ENCODE measurements at regions not wholly inside any gene's neighbourhood (a gene's known extent, or its start where the extent isn't known, plus 50 kb on each side); places are given as distances from the start of the nearest gene placed in this dataset.

GRCh38 chr1:68571454-68572235, 74.8 kb upstream of the DEPDC1 start:
- TF ChIP-seq EP300 (IDR thresholded peaks at IDR 0.05) (no peak), CTCF (IDR thresholded peaks at IDR 0.05) (no peak)
- Histone ChIP-seq H3K4me3 (no peak overlapping the region), H3K27ac (no peak overlapping the region), H3K27me3 (no peaks in the 10 kb centered on the region), H3K36me3 (no peaks in the 10 kb centered on the region), H3K9me3 (no peaks in the 10 kb centered on the region), H3K4me1 (ENCODE audit: insufficient read depth) (no peaks in the 10 kb centered on the region)
- intact Hi-C loops (cut with DNase I): no loop called here
- no peak for DNase-seq
- WGBS, 3 donors: 67 to 77% (median 75%) methylated on average over 1 of the region's 1 CpG

- intact Hi-C loops (cut with DNase I): no loop called here
- 47 to 70% (median 63%) methylated on average over 2 of the region's 2 CpGs for WGBS, 3 donors
- Histone ChIP-seq H3K9me3 (no peaks in the 10 kb centered on the region), H3K27me3 (no peaks in the 10 kb centered on the region), H3K27ac (no peak overlapping the region), H3K4me1 (ENCODE audit: insufficient read depth) (no peaks in the 10 kb centered on the region), H3K4me3 (no peak overlapping the region), H3K36me3 (no peaks in the 10 kb centered on the region)
- no peak for DNase-seq
- TF ChIP-seq POLR2A (IDR thresholded peaks at IDR 0.05): no peak
- TF ChIP-seq CTCF (IDR thresholded peaks at IDR 0.05): no peak
- TF ChIP-seq EP300 (IDR thresholded peaks at IDR 0.05): no peak
Observed at GRCh38 chr1:68585351-68585750, 88.5 kb upstream of the DEPDC1 start.

GRCh38 chr1:68586766-68587165, 89.9 kb upstream of the DEPDC1 start:
- intact Hi-C loops (cut with DNase I): no loop called here
- no peak overlapping the region for H3K4me3 ChIP-seq
- no peaks in the 10 kb centered on the region for H3K9me3 ChIP-seq

GRCh38 chr1:68588304-68588703, 91.4 kb upstream of the DEPDC1 start:
- Histone ChIP-seq H3K4me3 (no peak overlapping the region), H3K4me1 (ENCODE audit: insufficient read depth) (no peaks in the 10 kb centered on the region), H3K9me3 (no peaks in the 10 kb centered on the region), H3K36me3 (no peaks in the 10 kb centered on the region), H3K27ac (no peak overlapping the region), H3K27me3 (no peaks in the 10 kb centered on the region)
- 63 to 67% (median 66%) methylated on average over 3 of the region's 3 CpGs for WGBS, 3 donors
- no peak for TF ChIP-seq EP300 (IDR thresholded peaks at IDR 0.05)
- TF ChIP-seq CTCF (IDR thresholded peaks at IDR 0.05): no peak
- TF ChIP-seq POLR2A (IDR thresholded peaks at IDR 0.05): no peak
- no peak for DNase-seq
- intact Hi-C loops (cut with DNase I): no loop called here

More at GRCh38 chr1:68586766-68587165, 89.9 kb upstream of the DEPDC1 start:
- H3K4me1 ChIP-seq (ENCODE audit: insufficient read depth): no peaks in the 10 kb centered on the region
- no peak for TF ChIP-seq POLR2A (IDR thresholded peaks at IDR 0.05)
- TF ChIP-seq EP300 (IDR thresholded peaks at IDR 0.05): no peak
- no peak for TF ChIP-seq CTCF (IDR thresholded peaks at IDR 0.05)
- no peaks in the 10 kb centered on the region for H3K36me3 ChIP-seq
- DNase-seq: no peak
- H3K27me3 ChIP-seq: no peaks in the 10 kb centered on the region
- H3K27ac ChIP-seq: no peak overlapping the region
